IMR-90 (cell line): ENCODE measurements at regions not wholly inside any gene's neighbourhood (a gene's known extent, or its start where the extent isn't known, plus 50 kb on each side); places are given as distances from the start of the nearest gene placed in this dataset.

Source experiments
- BHLHE40 ChIP-seq: fragments of 150-350 bp; IDR thresholded peaks from 2 replicates; pipeline ENCODE4 v1.6.1; 2016; ENCODE audit warnings: mild to moderate bottlenecking, low read depth, low read length
- CEBPB ChIP-seq: IDR thresholded peaks from 2 replicates; pipeline ENCODE4 v1.6.1; 2012; ENCODE audit warnings: low read depth, low read length, improper control_type of control experiment
- CHD1 ChIP-seq: IDR thresholded peaks from 2 replicates; pipeline ENCODE4 v1.6.1; 2012; ENCODE audit warnings: low read depth, low read length, improper control_type of control experiment
- CTCF ChIP-seq: conservative IDR thresholded peaks from 2 replicates; pipeline ENCODE4 v1.5.1; 2012; ENCODE audit warnings: mild to moderate bottlenecking, low read depth, low read length, improper control_type of control experiment
- MAFK ChIP-seq: IDR thresholded peaks from 2 replicates; pipeline ENCODE4 v1.6.1; 2012; ENCODE audit warnings: low read depth, low read length, improper control_type of control experiment
- MAZ ChIP-seq: IDR thresholded peaks from 2 replicates; pipeline ENCODE4 v1.6.1; 2012; ENCODE audit warnings: low read depth, mild to moderate bottlenecking, low read length, improper control_type of control experiment, moderate library complexity, borderline replicate concordance
- MXI1 ChIP-seq: IDR thresholded peaks from 2 replicates; pipeline ENCODE4 v1.6.1; 2012; ENCODE audit warnings: low read depth, mild to moderate bottlenecking, low read length, moderate library complexity, borderline replicate concordance
- NFE2L2 ChIP-seq: fragments of 150-350 bp; IDR thresholded peaks from 2 replicates; pipeline ENCODE4 v1.6.1; 2016; ENCODE audit warnings: low read depth, mild to moderate bottlenecking, low read length
- POLR2A ChIP-seq: IDR thresholded peaks from 2 replicates; pipeline ENCODE4 v1.6.1; 2012; ENCODE audit warnings: mild to moderate bottlenecking, low read depth, low read length
- RAD21 ChIP-seq: IDR thresholded peaks from 2 replicates; pipeline ENCODE4 v1.6.1; 2012; ENCODE audit warnings: low read length, improper control_type of control experiment
- RCOR1 ChIP-seq: IDR thresholded peaks from 2 replicates; pipeline ENCODE4 v1.6.1; 2012; ENCODE audit warnings: mild to moderate bottlenecking, low read length, improper control_type of control experiment; ENCODE audit not compliant: insufficient replicate concordance
- RFX5 ChIP-seq: IDR thresholded peaks from 2 replicates; pipeline ENCODE4 v1.8.0; 2012; ENCODE audit warnings: low read depth, mild to moderate bottlenecking, low read length, moderate library complexity
- SMC3 ChIP-seq: fragments of 150-350 bp; IDR thresholded peaks from 2 replicates; pipeline ENCODE4 v1.6.1; 2016; ENCODE audit warnings: low read depth, mild to moderate bottlenecking, antibody characterized with exemption, low read length, moderate library complexity
- TF ChIP-seq, protein P1 (sequence below): fragments of 150-350 bp; IDR thresholded peaks from 2 replicates; pipeline ENCODE4 v1.6.1; 2017; ENCODE audit warnings: mild to moderate bottlenecking, antibody characterized with exemption, low read length, low read depth

- TF ChIP-seq CHD1: no peak
- no peak for TF ChIP-seq RCOR1
- TF ChIP-seq CTCF: no peak
- no peak for TF ChIP-seq MAZ
- no peak for TF ChIP-seq SMC3
- no peak for TF ChIP-seq POLR2A
- no peak for TF ChIP-seq RAD21
- no peak for TF ChIP-seq MAFK
- TF ChIP-seq MXI1: no peak
- TF ChIP-seq, protein P1, sequence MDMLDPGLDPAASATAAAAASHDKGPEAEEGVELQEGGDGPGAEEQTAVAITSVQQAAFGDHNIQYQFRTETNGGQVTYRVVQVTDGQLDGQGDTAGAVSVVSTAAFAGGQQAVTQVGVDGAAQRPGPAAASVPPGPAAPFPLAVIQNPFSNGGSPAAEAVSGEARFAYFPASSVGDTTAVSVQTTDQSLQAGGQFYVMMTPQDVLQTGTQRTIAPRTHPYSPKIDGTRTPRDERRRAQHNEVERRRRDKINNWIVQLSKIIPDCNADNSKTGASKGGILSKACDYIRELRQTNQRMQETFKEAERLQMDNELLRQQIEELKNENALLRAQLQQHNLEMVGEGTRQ: no peak
- TF ChIP-seq BHLHE40: no peak
- no peak for TF ChIP-seq NFE2L2
- no peak for TF ChIP-seq CEBPB
- TF ChIP-seq RFX5: no peak
Measured at GRCh38 chrX:150063674-150064073, 125.4 kb upstream of the EOLA2 start.
